ENCODE measurements at regions not wholly inside any gene's neighbourhood (a gene's known extent, or its start where the extent isn't known, plus 50 kb on each side); places are given as distances from the start of the nearest gene placed in this dataset.

DNA sequence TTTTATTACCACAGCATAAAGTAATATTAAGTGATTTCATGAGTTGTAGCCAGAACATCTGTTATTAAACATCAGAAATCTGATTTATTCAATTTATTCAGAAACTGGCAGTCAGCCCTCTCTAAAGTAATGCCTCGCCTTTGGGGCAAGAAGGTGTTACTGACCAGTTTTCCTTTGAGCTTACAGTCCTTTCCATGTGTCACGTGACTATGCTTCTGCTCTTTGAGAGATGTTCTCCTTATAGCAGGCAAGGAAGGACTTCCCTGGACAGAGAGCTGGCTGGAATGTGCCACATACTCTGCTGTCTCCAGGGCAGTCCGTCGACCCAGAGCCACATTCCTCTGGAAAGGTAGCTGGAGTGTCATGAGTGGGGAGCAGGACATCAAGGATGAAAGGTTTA lies 119.7 kb downstream of the RDH14 start:
- ChIA-PET POLR2A (no interaction called here), CTCF (no interaction called here)
- TF ChIP-seq FOXK2 (IDR thresholded peaks at IDR 0.05) (no peak), FOXM1 (IDR thresholded peaks at IDR 0.05; ENCODE audit: borderline replicate concordance) (no peak), BHLHE40 (IDR thresholded peaks at IDR 0.05; ENCODE audit: borderline replicate concordance) (no peak), TARDBP (IDR thresholded peaks at IDR 0.05) (no peak), L3MBTL2 (conservative IDR thresholded peaks at IDR 0.05) (no peak), SP1 (IDR thresholded peaks at IDR 0.05) (no peak), ZNF384 (IDR thresholded peaks at IDR 0.05) (no peak), LEF1 (IDR thresholded peaks at IDR 0.05; ENCODE audit: borderline replicate concordance) (no peak), ARNT (IDR thresholded peaks at IDR 0.05) (no peak), NFRKB (IDR thresholded peaks at IDR 0.05) (no peak), HDGF (IDR thresholded peaks at IDR 0.05; ENCODE audit: borderline replicate concordance) (no peak), SUZ12 (IDR thresholded peaks at IDR 0.05) (no peak), FOXA1 (IDR thresholded peaks at IDR 0.05) (no peak), ELF4 (IDR thresholded peaks at IDR 0.05) (no peak), CTBP1 (IDR thresholded peaks at IDR 0.05; ENCODE audit: borderline replicate concordance) (no peak)
- TF ChIP-seq, protein P1, sequence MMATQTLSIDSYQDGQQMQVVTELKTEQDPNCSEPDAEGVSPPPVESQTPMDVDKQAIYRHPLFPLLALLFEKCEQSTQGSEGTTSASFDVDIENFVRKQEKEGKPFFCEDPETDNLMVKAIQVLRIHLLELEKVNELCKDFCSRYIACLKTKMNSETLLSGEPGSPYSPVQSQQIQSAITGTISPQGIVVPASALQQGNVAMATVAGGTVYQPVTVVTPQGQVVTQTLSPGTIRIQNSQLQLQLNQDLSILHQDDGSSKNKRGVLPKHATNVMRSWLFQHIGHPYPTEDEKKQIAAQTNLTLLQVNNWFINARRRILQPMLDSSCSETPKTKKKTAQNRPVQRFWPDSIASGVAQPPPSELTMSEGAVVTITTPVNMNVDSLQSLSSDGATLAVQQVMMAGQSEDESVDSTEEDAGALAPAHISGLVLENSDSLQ (IDR thresholded peaks at IDR 0.05): no peak
- no peak for DNase-seq (ENCODE audit: extremely low spot score)

DNA sequence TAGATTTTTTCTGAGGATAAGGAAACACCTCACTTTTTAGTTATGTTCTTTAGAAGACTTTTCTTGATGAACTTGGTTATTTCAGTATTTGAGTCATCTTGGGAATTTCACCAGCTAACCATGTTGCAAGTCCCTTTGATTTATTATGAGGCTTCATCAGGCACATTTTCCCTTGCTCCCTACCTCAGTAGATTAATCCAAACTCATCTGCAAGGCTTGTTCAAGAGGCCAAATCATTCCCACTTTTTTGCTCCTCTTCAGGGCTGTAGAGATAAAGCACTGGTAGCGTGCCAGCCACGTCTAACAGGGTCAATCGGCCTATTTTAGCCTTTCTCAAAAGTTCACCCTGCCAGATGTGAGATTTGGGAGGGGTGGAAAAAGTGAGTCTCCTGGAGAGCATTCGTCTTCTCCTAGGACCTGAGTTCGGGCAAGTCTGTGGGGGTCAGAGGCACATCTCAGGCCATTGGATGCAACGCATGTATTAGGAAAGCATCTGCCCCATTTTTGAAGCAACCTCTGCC lies 120.3 kb downstream of the RDH14 start:
- TF ChIP-seq BHLHE40 (IDR thresholded peaks at IDR 0.05; ENCODE audit: borderline replicate concordance) (no peak), ARNT (IDR thresholded peaks at IDR 0.05) (no peak)
- DNase-seq (ENCODE audit: extremely low spot score): no peak
- POLR2A ChIA-PET: no interaction called here
- CTCF ChIA-PET: no interaction called here

DNA sequence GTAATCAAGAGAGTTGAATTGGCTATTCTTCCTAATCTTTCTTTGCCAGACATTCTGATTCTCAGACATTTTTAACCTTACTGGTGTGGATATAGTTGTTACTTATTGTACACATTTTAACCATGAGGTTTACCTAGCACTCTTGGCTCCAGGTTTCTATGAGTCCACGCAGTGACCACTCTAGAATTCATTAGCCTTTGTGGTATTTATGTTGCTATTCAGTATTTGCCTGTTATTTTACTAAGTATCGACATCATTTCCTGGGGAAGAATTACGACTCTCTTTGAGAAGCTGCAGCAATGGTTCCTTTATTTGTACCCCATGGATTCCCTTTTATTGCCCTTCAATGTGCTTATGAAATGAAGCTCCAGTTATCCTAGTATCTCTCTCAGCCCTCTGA lies 120.7 kb downstream of the RDH14 start:
- CTCF ChIA-PET: no interaction called here
- POLR2A ChIA-PET: no interaction called here
- DNase-seq (ENCODE audit: extremely low spot score): no peak
- TF ChIP-seq FOXK2 (IDR thresholded peaks at IDR 0.05) (no peak), ARNT (IDR thresholded peaks at IDR 0.05) (no peak), FOXA1 (IDR thresholded peaks at IDR 0.05) (no peak), ZNF384 (IDR thresholded peaks at IDR 0.05) (no peak), L3MBTL2 (conservative IDR thresholded peaks at IDR 0.05) (no peak), NFRKB (IDR thresholded peaks at IDR 0.05) (no peak), SP1 (IDR thresholded peaks at IDR 0.05) (no peak), TARDBP (IDR thresholded peaks at IDR 0.05) (no peak), SUZ12 (IDR thresholded peaks at IDR 0.05) (no peak)
- TF ChIP-seq, protein P1 (IDR thresholded peaks at IDR 0.05): no peak

DNA sequence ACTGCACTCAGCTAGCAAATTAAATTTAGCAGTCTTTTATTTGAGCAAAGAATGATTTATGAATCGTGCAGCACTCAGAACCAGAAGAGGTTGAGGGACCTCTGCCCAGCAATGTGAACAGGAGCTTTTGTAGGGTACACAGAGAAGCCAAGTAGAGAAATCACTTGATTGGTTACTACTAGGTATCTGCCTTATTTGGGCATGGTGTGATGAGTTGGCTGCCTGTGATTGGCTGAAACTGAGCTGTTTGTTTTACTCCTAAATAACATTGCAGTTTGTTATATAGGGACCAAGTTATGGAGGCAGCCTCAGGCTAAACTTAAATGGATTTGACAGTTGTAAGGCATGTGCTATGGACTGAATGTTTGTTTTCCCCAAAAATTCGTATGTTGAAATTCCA lies 122.5 kb downstream of the RDH14 start:
- ChIA-PET CTCF (no interaction called here), POLR2A (no interaction called here)
- no peak for DNase-seq (ENCODE audit: extremely low spot score)
- no peak for TF ChIP-seq NFRKB (IDR thresholded peaks at IDR 0.05)

DNA sequence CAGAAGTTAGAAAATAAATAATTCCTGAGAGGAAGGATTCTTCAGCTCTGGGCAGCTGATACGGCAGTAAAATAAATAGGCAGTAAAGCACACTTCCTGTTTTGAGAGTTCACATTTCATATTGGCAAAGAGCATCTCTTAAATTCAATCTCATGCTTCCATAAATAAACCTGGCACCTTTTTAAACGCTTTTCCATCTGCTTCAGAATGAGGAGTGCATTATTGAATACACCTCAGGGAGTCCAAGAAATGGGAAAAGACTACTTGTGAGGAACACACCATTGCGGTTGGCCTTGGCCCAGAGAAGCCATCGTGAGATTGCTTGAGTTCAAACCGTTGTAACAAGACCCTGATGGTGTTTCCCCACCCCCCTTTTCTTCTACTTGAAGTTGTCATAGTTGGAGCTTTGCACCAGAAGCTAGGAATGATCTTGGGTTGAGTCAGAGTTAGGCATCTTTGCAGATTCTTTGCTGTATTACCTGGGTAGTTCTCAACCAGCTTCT lies 123.9 kb downstream of the RDH14 start:
- CTCF ChIA-PET: interaction anchor here (0.7 kb wide), 1 partner anchor 16 kb away, joined by 3 read pairs; no protein-coding TSS in a partner anchor
- POLR2A ChIA-PET: no interaction called here
- TF ChIP-seq FOXM1 (IDR thresholded peaks at IDR 0.05; ENCODE audit: borderline replicate concordance) (no peak), NFRKB (IDR thresholded peaks at IDR 0.05) (no peak), LEF1 (IDR thresholded peaks at IDR 0.05; ENCODE audit: borderline replicate concordance) (no peak)
- no peak for DNase-seq (ENCODE audit: extremely low spot score)

DNA sequence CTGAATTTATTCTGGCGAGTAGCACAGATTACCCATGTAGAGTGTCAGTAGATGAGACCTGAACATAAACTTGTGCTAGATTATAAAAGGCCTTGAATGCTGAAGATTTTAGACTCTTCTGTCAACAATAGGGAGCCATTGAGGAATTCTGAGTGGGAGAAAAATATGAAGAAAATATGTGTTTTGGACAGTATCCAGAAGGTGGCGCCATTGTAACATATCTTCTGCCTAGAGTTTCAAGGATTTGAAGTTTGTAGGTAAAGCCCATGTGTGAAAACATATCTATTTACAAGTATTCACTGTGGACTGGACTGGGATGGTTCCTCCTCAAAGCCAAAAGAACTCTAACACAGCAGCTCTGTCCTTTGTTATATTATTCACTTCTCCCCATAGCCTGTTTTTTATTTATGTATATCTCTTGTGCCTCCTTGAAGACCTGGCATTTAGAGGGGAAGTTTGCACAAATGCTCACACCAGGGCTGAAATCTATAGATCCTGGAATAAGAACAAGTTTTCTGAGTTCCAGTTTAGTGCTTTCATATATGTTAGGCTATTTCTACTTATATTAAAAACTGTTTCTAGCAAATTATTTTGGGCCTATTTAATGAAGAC lies 124.9 kb downstream of the RDH14 start:
- ChIA-PET POLR2A (no interaction called here), CTCF (interaction anchor here (1.5 kb wide), 1 partner anchor 85 kb away, joined by 5 read pairs; no protein-coding TSS in a partner anchor)
- TF ChIP-seq SP1 (IDR thresholded peaks at IDR 0.05): no peak
- TF ChIP-seq FOXK2 (IDR thresholded peaks at IDR 0.05): no peak
- TF ChIP-seq TARDBP (IDR thresholded peaks at IDR 0.05): no peak
- no peak for TF ChIP-seq ELF4 (IDR thresholded peaks at IDR 0.05)
- no peak for TF ChIP-seq ARNT (IDR thresholded peaks at IDR 0.05)
- peak; percentile 26 for DNase-seq (ENCODE audit: extremely low spot score)

DNA sequence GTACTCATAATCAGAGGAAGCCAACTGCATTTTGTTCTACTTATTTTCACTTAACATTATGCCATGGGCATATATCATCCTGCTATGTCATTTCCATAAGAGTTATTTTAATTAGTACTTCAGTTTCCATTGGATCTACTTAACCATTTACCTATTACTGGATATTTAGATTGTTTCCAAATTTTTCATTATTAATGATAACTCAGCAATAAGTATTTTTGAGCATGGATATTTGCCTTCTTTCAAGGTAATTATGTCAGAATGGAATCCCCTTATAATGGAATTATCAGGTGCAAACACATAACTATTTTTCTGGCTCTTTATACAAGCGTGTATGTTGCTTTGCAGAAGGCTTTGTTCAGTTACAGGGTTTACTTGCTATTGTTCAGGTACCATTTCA lies 126.6 kb downstream of the RDH14 start:
- no peak for TF ChIP-seq BHLHE40 (IDR thresholded peaks at IDR 0.05; ENCODE audit: borderline replicate concordance)
- TF ChIP-seq FOXM1 (IDR thresholded peaks at IDR 0.05; ENCODE audit: borderline replicate concordance): no peak
- TF ChIP-seq, protein P1 (IDR thresholded peaks at IDR 0.05): no peak
- TF ChIP-seq HDGF (IDR thresholded peaks at IDR 0.05; ENCODE audit: borderline replicate concordance): no peak
- no peak for TF ChIP-seq CTBP1 (IDR thresholded peaks at IDR 0.05; ENCODE audit: borderline replicate concordance)
- TF ChIP-seq ARNT (IDR thresholded peaks at IDR 0.05): no peak
- TF ChIP-seq SUZ12 (IDR thresholded peaks at IDR 0.05): no peak
- no peak for TF ChIP-seq TARDBP (IDR thresholded peaks at IDR 0.05)
- TF ChIP-seq NFRKB (IDR thresholded peaks at IDR 0.05): no peak
- no peak for TF ChIP-seq ELF4 (IDR thresholded peaks at IDR 0.05)
- no peak for TF ChIP-seq SP1 (IDR thresholded peaks at IDR 0.05)
- TF ChIP-seq FOXK2 (IDR thresholded peaks at IDR 0.05): no peak
- no peak for TF ChIP-seq ZNF384 (IDR thresholded peaks at IDR 0.05)
- no peak for TF ChIP-seq L3MBTL2 (conservative IDR thresholded peaks at IDR 0.05)
- no peak for TF ChIP-seq LEF1 (IDR thresholded peaks at IDR 0.05; ENCODE audit: borderline replicate concordance)
- DNase-seq (ENCODE audit: extremely low spot score): no peak
- CTCF ChIA-PET: no interaction called here
- POLR2A ChIA-PET: no interaction called here
